Left hindlimb (tissue), 1 donor: ENCODE measurements at regions not wholly inside any gene's neighbourhood (a gene's known extent, or its start where the extent isn't known, plus 50 kb on each side); places are given as distances from the start of the nearest gene placed in this dataset.
"Not testable (repeated sequence)": the region's sequence is repeated elsewhere in the genome, so short reads cannot be mapped to it uniquely, and the experiment has no call there.

ENCODE experiments used
- DNase-seq: peaks from one replicate; pipeline ENCODE4 v3.0.0-alpha.2; 2018

GRCh38 chr11:103585401-103585800, 451.0 kb upstream of the DDI1 start:
- no peak for DNase-seq

DNA sequence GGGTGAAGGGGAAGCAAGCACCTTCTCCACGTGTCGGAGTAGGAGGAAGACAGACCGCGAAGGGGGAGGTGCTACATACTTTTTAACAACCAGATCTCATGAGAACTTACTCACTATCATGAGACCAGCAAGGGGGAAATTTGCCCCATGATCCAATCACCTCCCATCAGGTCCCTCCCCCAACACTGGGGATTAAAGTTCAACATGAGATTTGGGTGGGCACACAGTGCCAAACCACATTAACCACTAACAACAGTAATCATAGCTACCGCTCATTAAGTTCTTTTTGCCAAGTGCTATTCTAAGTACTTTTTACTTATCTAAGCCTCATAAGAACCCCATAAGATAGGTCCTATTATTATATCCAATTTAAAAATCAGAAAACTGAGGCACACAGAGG, 450.5 kb upstream of the DDI1 start:
- DNase-seq, result no peak

- no peak for DNase-seq
These were observed 449.7 kb upstream of the DDI1 start for GRCh38 chr11:103586756-103587155.

DNA sequence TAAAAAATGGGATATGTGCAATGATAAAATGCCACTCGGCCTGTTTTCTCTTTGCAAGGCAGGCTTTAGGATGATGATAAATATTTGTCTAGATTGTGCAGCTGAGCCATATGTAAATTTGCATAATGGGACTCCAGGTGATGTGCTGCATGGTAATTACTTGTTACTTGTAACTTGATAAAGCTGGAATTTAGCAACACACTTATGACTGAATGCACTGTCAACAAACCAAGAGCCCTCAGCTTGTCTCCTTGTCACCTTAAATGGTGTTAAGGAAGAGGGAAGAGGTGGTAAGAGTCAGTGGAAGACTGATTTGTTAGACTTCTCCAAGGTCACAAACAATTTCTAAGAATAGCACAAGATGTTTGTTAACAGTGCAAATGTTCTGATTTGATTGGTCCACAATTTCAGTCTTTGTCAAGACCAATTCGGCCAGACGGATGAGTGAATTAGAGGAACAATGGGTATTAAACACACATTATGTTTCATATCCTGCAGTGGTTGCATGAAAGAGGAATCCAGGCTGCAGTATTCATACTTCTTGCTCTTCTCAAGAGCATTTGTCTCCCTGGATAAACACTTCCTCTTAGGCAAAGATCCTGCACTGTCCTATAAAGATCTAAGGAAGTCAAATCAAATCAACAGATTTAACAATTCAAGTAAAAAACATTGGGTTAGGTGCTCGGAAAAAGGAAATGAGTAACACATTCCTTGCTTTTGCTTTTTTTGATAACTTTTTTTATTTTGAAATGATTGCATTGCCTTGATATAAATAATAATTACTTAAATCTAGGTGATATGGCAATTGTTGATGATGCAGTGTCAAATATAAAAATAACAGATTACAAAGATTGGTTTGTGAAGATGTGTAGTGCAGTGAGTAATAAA, 448.3 kb upstream of the DDI1 start:
- no peak for DNase-seq

DNA sequence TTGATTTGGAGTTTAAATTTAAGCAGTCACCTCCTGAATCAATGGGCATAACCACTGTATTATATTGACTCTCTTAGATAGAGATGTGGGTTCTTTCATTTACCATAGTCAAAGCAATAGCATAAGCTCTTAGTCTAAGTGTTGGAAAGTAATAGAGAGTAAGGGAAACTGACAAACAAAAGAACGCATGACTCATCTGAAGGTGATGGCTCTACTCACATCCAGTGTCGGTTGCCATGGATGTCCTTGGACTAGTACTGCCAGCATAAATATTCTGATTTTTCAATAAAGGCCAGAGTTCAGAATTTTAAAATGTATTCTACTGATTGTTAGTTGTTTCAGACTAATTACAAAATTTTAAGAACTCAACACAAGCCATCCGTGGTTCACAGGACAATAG, 444.9 kb upstream of the DDI1 start:
- DNase-seq, result no peak

DNA sequence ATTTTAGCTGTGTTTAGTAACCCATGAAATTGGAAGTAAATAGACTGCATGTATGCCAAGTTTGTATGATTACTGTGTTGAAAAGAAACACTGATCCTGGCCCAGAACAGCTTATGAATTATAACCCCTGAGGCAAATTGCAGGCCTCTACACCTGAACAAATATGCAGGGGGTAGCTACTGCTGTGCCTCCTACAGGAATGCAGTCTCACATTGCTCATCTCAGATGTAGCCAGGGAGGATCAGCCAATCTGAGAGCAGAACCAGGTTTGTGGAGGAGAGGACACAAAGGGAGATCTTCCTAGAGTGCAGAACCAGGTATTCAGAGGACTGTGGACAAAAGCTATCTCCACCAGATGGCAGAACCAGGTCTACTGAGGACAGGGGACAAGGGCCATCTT, 442.2 kb upstream of the DDI1 start:
- DNase-seq, result no peak

DNA sequence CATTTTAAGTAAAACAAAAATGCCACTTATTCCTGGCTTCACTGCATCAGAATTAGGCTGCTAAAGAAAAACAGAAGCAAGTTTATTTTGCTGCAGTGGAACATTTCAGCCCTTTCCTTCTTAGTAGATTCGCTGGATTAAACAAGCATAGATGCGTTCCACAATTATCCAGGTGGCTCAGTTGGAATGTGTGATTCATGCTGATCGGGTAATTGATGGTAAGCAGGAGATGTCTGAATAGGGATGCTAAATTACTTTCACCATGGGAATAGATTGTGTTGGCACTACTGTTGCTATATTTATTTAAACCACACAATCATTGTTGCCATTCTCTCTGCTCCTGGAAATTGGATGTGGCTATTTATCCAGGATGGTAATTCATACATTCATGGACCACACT, 440.1 kb upstream of the DDI1 start:
- DNase-seq, result no peak

- DNase-seq, result no peak
These were observed 435.1 kb upstream of the DDI1 start for GRCh38 chr11:103601225-103601846.

DNA sequence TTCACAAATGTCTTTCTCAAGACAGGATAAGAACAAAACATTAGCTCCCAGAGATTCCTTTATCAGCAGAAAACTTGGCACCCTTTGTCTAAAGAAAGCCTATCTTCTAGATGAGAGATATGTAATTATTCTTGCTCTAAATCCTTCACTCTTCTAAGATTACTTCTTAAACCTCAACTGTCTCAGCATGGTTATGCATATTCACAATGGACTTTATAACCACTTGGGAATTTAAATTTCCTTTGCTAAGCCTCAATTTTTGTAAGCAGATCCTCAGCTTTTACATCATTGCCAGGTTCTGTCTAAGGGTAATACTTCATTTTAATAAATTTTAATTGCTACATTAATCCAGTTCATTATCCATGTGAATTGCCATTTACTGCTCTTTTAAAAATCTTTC, 433.6 kb upstream of the DDI1 start:
- no peak for DNase-seq

DNA sequence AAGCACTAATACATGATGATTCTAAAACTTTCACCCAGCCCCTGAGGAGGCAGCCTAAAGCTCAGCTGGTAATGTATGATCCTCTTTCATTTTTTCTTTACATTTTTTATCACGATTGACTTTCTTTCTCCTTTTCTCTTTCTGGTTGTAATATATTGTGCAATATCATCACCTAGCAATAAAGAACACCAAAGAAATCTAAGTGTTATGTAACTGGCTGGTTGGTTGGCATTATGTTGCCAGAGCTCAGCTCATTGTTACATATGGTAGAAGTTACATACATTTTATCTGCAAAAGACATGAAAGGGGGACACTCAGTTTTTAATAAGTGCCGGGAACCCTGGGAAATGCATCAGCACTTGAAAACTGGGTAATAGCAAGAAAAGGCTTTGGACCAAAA, 432.1 kb upstream of the DDI1 start:
- DNase-seq, result no peak

DNA sequence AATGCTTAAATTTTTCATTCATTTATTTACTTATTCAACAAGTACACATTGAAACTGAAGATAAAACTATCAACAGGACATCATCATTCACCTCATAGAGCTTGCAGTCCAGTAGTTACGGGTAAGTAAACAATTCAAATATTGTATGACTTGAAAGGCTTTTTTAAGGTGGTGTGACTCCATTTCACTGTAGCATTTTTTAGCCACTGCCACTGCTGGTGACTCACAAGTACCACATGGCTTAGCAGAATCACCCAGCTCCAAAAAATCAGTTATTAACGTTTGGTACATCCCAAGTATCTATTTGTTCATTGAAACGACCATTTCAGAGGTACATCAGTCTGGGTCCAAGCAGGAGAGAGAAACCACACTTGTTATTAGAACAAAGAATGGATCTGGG, 427.9 kb upstream of the DDI1 start:
- no peak for DNase-seq

DNA sequence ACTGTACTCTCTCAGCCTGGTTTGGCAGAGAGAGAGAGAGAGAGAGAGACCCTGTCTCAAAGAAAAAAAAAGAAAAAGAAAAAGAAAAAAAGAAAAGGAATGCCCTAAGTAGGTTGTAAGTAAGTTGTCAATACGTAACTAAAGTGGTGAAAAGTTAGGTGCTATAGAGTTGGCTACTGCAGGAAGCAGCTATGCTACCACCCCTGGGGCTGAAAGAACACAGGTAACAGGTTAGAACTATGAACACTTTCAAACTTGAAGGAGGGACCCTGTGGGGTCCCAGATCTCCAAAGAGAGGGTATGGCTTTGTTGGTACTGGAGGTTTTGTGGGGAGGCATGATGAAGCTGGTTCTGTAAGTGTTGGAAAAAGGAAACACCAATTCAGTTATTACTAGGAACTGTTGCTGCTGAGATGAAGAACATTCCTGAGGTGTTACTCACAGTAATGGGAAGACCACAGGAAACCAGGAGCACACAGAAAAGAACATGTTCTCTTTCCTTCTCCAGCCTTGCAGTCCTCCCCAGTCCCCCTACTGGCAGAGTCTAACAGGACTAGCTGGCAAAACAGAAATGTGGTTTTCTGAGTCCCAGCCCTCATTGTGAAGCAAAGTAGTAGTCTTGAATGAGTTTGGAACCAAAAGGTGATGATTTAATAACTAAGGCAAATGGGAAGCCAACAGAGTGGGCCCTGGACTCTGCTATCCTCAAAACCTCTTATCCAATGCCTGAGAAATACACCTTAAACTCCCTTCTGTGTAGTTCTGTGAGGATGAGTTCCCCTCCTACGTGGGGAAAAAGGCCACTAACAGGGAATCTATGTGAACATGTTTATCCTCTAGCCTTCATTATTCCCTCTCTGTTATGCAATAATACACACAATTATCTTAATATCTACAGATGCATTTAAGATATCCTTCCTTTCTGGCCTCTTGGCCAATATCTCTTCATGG, 427.0 kb upstream of the DDI1 start:
- no peak for DNase-seq

- no peak for DNase-seq
These were observed 426.0 kb upstream of the DDI1 start for GRCh38 chr11:103610435-103610834.

DNA sequence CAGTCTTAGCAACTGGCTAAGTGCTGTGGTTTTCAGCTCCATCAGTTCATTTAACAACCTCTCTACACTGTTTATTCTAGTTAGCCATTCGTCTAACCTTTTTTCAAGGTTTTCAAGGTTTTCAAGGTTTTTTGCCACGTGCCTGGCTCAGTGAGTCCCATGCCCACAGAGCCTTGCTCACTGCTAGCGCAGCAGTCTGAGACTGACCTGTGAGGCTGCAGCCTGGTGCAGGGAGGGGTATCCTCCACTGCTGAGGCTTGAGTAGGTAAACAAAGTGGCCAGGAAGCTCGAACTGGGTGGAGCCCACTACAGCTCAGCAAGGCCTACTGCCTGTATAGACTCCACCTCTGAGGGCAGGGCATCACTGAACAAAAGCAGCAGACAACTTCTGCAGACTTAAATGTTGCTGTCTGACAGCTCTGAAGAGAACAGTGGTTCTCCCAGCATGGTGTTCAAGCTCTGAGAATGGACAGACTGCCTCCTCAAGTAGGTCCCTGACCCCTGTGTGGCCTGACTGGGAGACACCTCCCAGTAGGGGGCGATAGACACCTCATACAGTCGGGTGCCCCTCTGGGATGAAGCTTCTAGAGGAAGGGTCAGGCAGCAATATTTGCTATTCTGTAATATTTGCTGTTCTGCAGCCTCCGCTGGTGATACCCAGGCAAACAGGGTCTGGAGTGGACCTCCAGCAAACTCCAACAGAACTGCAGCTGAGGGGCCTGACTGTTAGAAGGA, 424.7 kb upstream of the DDI1 start:
- not testable (repeated sequence) for DNase-seq

DNA sequence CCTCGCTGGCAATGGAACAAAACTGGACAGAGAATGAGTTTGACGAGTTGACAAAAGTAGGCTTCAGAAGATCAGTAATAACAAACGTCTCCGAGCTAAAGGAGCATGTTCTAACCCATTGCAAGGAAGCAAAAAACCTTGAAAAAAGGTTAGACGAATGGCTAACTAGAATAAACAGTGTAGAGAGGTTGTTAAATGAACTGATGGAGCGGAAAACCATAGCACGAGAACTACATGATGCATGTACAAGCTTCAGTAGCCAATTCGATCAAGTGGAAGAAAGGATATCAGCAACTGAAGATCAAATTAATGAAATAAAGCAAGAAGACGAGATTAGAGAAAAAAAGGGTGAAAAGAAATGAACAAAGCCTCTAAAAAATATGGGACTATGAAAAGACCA, 424.0 kb upstream of the DDI1 start:
- not testable (repeated sequence) for DNase-seq

DNA sequence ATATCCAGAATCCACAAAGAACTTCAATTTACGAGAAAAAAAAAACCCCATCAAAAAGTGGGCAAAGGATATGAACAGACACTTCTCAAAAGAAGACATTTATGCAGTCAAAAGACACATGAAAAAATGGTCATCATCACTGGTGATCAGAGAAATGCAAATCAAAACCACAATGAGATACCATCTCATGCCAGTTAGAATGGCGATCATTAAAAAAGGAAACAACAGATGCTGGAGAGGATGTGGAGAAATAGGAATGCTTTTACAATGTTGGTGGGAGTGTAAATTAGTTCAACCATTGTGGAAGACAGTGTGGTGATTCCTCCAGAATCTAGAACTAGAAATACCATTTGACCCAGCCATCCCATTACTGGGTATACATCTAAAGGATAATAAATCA, 419.9 kb upstream of the DDI1 start:
- not testable (repeated sequence) for DNase-seq

DNA sequence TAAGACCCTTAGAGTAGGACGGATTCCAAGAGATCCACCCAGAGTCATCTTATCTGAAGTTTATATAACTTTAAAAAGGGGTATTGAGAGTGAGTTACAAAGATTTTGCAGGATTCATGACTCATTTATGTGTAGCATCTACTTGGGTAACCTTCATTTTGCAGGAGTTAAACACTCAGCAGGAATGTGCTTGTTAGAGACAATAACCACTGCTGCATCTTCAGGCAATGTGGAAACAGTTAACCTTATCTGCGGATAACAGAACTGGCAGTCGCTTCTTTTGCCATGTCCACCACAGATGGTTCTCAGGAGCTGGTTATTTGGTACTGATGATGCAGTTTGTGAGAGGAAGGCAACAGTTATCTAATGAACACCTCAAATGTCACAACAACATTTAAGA, 417.9 kb upstream of the DDI1 start:
- no peak for DNase-seq

- no peak for DNase-seq
These were observed 417.0 kb upstream of the DDI1 start for GRCh38 chr11:103619480-103619879.

DNA sequence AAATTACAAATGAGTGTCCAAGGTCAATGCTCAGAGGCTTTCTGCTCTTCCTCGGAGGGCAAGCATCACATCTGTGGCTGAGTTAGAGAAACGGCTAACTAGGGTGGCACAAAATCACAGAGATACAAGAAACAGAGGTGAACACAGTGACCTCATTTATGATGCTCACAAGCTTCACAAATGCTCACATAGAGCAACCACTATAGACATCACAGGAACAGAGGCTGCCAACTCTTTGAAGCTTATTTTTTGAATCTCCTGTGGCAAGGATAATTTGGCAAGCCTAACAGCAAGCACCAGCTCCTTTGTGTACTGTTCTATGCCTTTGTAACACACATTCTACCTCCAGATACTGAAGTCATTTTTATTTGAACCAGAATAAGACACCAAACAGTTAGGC, 416.5 kb upstream of the DDI1 start:
- no peak for DNase-seq

DNA sequence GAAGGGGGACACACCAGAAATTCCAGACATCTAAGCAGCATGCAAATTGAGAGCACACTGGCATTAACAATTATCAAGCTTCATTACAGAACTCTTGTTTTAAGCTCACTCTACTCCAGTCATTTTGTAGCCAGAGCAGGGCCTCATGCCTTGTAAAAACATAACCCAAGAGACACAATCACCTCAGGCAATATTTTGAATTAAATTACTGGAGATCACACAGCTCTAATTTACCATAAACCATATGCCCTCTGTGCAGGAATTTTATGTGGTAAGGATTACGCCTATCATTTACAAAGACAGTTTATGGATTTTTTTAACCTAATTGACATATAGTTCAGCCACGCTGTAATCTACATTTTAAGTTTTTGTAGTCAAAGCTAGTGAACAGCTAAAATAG, 414.1 kb upstream of the DDI1 start:
- no peak for DNase-seq

DNA sequence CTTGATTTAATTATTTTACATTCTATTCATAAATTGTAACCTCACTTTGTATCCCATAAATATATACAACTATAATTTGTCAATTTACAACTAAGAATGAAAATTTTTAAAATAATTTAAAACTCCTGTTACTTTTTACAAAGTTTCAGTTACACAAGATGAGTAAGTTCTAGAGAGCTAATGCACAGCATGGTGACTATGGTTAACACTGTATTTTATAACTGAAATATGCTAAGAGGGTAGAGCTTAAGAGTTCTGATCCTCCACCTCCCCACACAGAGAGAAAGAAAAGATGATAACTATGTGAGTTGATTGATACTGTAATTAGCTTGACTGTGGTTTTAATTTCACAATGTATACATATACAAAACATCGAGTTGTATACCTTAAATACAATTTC, 412.5 kb upstream of the DDI1 start:
- DNase-seq, result no peak

DNA sequence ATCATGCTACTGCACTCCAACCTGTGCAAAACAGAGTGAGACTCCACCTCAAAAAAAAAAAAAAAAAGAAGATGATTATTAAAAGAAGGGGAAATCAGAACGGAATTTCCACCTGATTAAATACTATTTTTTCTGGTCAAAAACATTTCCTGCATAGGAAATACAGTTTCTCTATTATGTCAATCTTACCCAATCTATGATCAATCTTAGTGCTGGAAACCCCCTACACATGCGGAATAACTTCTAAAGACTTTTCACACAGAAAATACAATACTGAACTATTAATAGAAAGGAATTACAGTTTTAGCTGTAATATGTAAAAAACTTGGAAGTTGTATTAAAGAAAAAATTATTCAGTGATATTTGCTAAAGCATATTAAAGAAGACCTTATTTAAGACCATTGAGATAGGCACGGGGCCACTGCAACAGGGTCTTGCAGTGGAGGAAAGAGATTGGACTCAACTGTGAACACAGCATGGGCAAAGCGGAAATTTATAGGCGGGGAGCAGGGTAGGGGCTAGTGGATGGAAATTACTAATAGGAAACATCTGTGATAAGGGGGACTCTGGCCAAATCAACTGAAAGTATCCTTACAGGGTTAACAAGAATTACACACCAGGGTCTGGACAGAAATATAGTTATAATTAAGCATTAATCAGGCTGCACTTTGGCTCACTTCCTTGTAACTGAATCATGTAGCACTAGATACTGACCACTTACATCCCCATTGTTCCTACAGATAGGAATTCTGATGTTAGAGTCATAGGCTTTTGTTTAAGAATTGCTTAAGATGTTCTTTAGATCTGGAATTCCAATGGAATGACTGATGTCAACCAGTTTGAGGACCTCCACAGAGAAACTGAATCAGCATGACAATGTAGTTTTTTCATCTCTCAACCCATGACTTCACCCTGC, 411.5 kb upstream of the DDI1 start:
- no peak for DNase-seq
